Esophagus squamous epithelium (tissue), 5 donors: ENCODE measurements at regions not wholly inside any gene's neighbourhood (a gene's known extent, or its start where the extent isn't known, plus 50 kb on each side); places are given as distances from the start of the nearest gene placed in this dataset.
"Not testable (repeated sequence)": the region's sequence is repeated elsewhere in the genome, so short reads cannot be mapped to it uniquely, and the experiment has no call there.

Source experiments
- DNase-seq: peaks from one replicate; lab custom pipeline; 2025; lab: John Stamatoyannopoulos, UW
- H3K27ac ChIP-seq, 4 donors: fragments of 200-600 bp; sonication (generic); one replicate each; pipeline ENCODE4 v1.5.1; 2016 to 2019; ENCODE audit warnings: mild to moderate bottlenecking in 1 of 4
- H3K27me3 ChIP-seq, 4 donors: fragments of 200-600 bp; sonication (generic); 1 replicate in 3 of 4; 2 replicates in 1 of 4; pipeline versions ENCODE4 v1.5.1 to v1.6.0; 2017 to 2021; ENCODE audit warnings: antibody characterized with exemption in 1 of 4
- H3K36me3 ChIP-seq, 3 donors: fragments of 200-600 bp; sonication (generic); one replicate each; pipeline ENCODE4 v1.5.1; 2016 to 2019
- H3K4me1 ChIP-seq, 3 donors: fragments of 200-600 bp; sonication (generic); one replicate each; pipeline ENCODE4 v1.5.1; 2017 to 2019
- H3K4me3 ChIP-seq, 4 donors: fragments of 200-600 bp; sonication (generic); 1 replicate in 3 of 4; 2 replicates in 1 of 4; pipeline ENCODE4 v1.5.1; 2016 to 2019; ENCODE audit warnings: mild to moderate bottlenecking in 2 of 4, moderate library complexity in 1 of 4
- H3K9me3 ChIP-seq, 3 donors: fragments of 200-600 bp; sonication (generic); one replicate each; pipeline ENCODE4 v1.5.1; 2016 to 2019
- CTCF ChIP-seq, 6 experiments: fragments of 450-650 bp in 4 of 6; fragments of 200-600 bp in 2 of 6; sonication (generic) in 2 of 6; IDR thresholded peaks; one replicate each; pipeline ENCODE4 v1.5.1; 2016 to 2019; ENCODE audit warnings: antibody characterized with exemption in 6 of 6, mild to moderate bottlenecking in 4 of 6, moderate library complexity in 4 of 6
- POLR2A ChIP-seq, 4 donors: fragments of 450-650 bp; IDR thresholded peaks; one replicate each; pipeline ENCODE4 v1.6.1; 2017; ENCODE audit warnings: antibody characterized with exemption in 4 of 4, mild to moderate bottlenecking in 4 of 4, moderate library complexity in 3 of 4
- WGBS, 2 donors: methylation state at CpG; one replicate each; pipeline ENCODE4 v1.1.5; 2018; 5-methylcytosine and 5-hydroxymethylcytosine counted together
- intact Hi-C: fragments of 100-400 bp; cut with DNase I; formaldehyde crosslinking; loops from one replicate; pipeline ENCODE4 v1.15.0; 2022
- donor health status: DM: yes; HTN: yes; CAD: no.

- no peak overlapping the region for H3K4me3 ChIP-seq
- no peak for DNase-seq
- 66 to 75% methylated on average over 2 of the region's 2 CpGs for WGBS, 2 donors
- TF ChIP-seq CTCF (IDR thresholded peaks at IDR 0.05), result no peak
- no peak for TF ChIP-seq POLR2A (IDR thresholded peaks at IDR 0.05)
- H3K4me1 ChIP-seq, result no peaks in the 10 kb centered on the region
- no peaks in the 10 kb centered on the region for H3K9me3 ChIP-seq
- intact Hi-C loops, result no loop called here
- no peaks in the 10 kb centered on the region for H3K36me3 ChIP-seq
- no peaks in the 10 kb centered on the region for H3K27me3 ChIP-seq
- no peak overlapping the region for H3K27ac ChIP-seq
These were observed 185.1 kb upstream of the ZNF804A start for GRCh38 chr2:184413221-184413620.

GRCh38 chr2:184413671-184414229 is 184.6 kb upstream of the ZNF804A start:
- Histone ChIP-seq H3K27ac (no peak overlapping the region), H3K36me3 (no peaks in the 10 kb centered on the region), H3K4me1 (no peaks in the 10 kb centered on the region), H3K27me3 (no peaks in the 10 kb centered on the region), H3K4me3 (no peak overlapping the region), H3K9me3 (no peaks in the 10 kb centered on the region)
- DNase-seq, result no peak
- intact Hi-C loops, result no loop called here
- TF ChIP-seq POLR2A (IDR thresholded peaks at IDR 0.05) (no peak), CTCF (IDR thresholded peaks at IDR 0.05) (no peak)
- WGBS, 2 donors, result 70 to 76% methylated on average over 1 of the region's 1 CpG

- H3K4me3 ChIP-seq, result no peak overlapping the region
- no peaks in the 10 kb centered on the region for H3K9me3 ChIP-seq
- no peak overlapping the region for H3K27ac ChIP-seq
- H3K36me3 ChIP-seq, result no peaks in the 10 kb centered on the region
- WGBS, 2 donors, result 45 to 60% methylated on average over 6 of the region's 6 CpGs
- no peak for TF ChIP-seq POLR2A (IDR thresholded peaks at IDR 0.05)
- no peak for TF ChIP-seq CTCF (IDR thresholded peaks at IDR 0.05)
- DNase-seq, result no peak
- H3K27me3 ChIP-seq, result no peaks in the 10 kb centered on the region
- intact Hi-C loops, result no loop called here
- no peaks in the 10 kb centered on the region for H3K4me1 ChIP-seq
These were observed 182.0 kb upstream of the ZNF804A start for GRCh38 chr2:184416146-184416913.

- whole genome bisulfite sequencing, 2 donors, result 55 to 68% methylated on average over 2 of the region's 2 CpGs
These were observed 178.6 kb upstream of the ZNF804A start for GRCh38 chr2:184419744-184420143.

GRCh38 chr2:184421456-184421855 is 176.9 kb upstream of the ZNF804A start:
- intact Hi-C loops, H3K4me1 ChIP-seq, DNase-seq, H3K27ac ChIP-seq, H3K27me3 ChIP-seq, H3K4me3 ChIP-seq, H3K36me3 ChIP-seq, H3K9me3 ChIP-seq: not testable (repeated sequence)
- WGBS, 2 donors, result 82 to 84% methylated on average over 10 to 11 of the region's 11 CpGs

More at GRCh38 chr2:184419744-184420143, 178.6 kb upstream of the ZNF804A start:
- intact Hi-C loops, result no loop called here
- no peak overlapping the region for H3K4me3 ChIP-seq
- no peaks in the 10 kb centered on the region for H3K9me3 ChIP-seq
- no peaks in the 10 kb centered on the region for H3K36me3 ChIP-seq
- no peak overlapping the region for H3K27ac ChIP-seq
- no peak for TF ChIP-seq CTCF (IDR thresholded peaks at IDR 0.05)
- TF ChIP-seq POLR2A (IDR thresholded peaks at IDR 0.05), result no peak
- no peak for DNase-seq
- H3K27me3 ChIP-seq, result no peaks in the 10 kb centered on the region
- no peaks in the 10 kb centered on the region for H3K4me1 ChIP-seq
